IgD-negative memory B cell (primary cell): ENCODE measurements at regions not wholly inside any gene's neighbourhood (a gene's known extent, or its start where the extent isn't known, plus 50 kb on each side); places are given as distances from the start of the nearest gene placed in this dataset.
"Not testable (repeated sequence)": the region's sequence is repeated elsewhere in the genome, so short reads cannot be mapped to it uniquely, and the experiment has no call there.

Experiments
- H3K27ac Mint-ChIP-seq, 3 donors: one replicate each; pipeline ENCODE4 v1.8.0; 2020 to 2022; ENCODE audit warnings: mild to moderate bottlenecking in 3 of 3, mixed read lengths in 3 of 3, moderate library complexity in 1 of 3
- H3K27me3 Mint-ChIP-seq: one replicate; pipeline ENCODE4 v1.8.0; 2021; ENCODE audit warnings: mixed read lengths
- H3K36me3 Mint-ChIP-seq: one replicate; pipeline ENCODE4 v1.8.0; 2020; ENCODE audit warnings: mild to moderate bottlenecking, mixed read lengths
- H3K4me1 Mint-ChIP-seq, 3 donors: one replicate each; pipeline ENCODE4 v1.8.0; 2020 to 2022; ENCODE audit warnings: mixed read lengths in 3 of 3, mild to moderate bottlenecking in 1 of 3
- H3K4me3 Mint-ChIP-seq, 4 donors: one replicate each; pipeline ENCODE4 v1.8.0; 2020 to 2022; ENCODE audit warnings: mild to moderate bottlenecking in 4 of 4, mixed read lengths in 4 of 4, moderate library complexity in 3 of 4
- H3K9me3 Mint-ChIP-seq, 3 donors: one replicate each; pipeline ENCODE4 v1.8.0; 2020 to 2021; ENCODE audit warnings: mixed read lengths in 3 of 3, mild to moderate bottlenecking in 1 of 3

DNA sequence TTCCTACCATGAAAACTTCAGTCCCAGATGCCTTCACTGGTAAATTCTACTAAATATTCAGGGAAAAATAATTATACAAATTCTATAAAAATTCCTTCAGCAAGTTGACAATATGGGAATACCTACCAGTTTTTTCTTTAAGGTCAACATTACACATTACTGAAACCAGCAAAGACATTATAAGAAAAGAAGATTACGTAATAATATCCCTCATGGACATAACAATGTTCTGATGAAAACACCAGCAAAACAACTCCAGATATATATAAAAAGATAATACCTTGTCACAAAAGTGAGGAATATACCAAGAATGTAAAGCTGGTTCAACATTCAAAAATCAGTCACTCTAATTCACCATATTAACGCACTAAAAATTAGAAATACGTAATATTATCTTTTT is 507.9 kb downstream of the DMRTA1 start:
- H3K4me3 Mint-ChIP-seq = no peak overlapping the region
- H3K36me3 Mint-ChIP-seq = no peaks in the 10 kb centered on the region
- no peaks in the 10 kb centered on the region for H3K4me1 Mint-ChIP-seq
- peaks cover 3 to 16% (median 6%) of the 10 kb centered on the region in 3 donors for H3K9me3 Mint-ChIP-seq
- H3K27ac Mint-ChIP-seq = no peak overlapping the region
- no peaks in the 10 kb centered on the region for H3K27me3 Mint-ChIP-seq

DNA sequence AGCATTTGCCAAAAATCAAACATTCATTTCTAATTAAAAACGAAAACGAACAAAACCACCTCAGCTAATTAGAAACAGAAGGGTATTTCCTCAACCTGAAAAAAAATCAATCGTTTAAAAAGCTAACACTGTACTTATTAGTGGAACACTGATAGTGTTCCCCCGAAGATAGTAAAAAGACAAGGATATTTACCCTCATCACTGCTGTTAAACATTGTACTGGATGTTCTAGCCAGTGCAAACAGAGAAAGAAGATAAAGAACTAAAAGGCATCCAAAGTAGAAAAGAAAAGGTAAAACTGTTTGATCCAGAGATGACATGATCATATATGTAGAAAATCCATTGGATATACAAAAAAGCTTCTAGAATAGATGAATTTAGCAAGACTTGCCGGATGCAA is 508.3 kb downstream of the DMRTA1 start:
- no peak overlapping the region for H3K27ac Mint-ChIP-seq
- H3K36me3 Mint-ChIP-seq = no peaks in the 10 kb centered on the region
- no peaks in the 10 kb centered on the region for H3K27me3 Mint-ChIP-seq
- H3K9me3 Mint-ChIP-seq = peaks cover 3 to 16% (median 6%) of the 10 kb centered on the region in 3 donors
- H3K4me3 Mint-ChIP-seq = no peak overlapping the region
- no peaks in the 10 kb centered on the region for H3K4me1 Mint-ChIP-seq

DNA sequence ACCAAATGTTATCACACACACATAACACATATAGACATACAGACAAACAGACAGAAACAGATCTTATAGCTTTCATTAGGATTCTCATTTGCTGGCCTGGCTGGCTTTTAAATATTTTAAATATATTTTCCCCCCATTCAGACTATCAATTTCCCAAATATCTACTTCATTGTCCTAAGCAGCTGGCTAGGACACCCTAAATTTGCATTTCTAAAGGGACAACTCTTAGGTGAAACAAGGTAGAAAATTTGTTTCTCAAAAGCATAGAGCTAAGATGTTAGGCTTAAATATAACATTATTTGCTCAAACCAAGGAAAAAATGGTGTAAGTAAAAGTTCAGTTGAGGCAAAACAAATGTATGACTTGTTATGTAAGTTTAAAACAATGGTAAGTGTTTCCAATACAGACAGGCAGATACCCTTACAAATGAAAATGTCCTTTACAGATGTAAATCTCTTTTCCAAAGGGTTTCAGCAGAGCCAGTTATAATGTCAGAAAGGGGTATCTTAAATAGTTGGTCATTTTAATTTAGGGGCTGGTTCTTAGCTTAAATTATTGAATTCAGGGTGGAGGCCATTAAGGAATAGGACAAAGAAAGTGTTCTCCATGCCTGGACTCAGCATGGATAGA is 522.8 kb downstream of the DMRTA1 start:
- no peak overlapping the region for H3K4me3 Mint-ChIP-seq
- H3K27me3 Mint-ChIP-seq = no peaks in the 10 kb centered on the region
- peaks cover 0 to 3% (median 3%) of the 10 kb centered on the region in 3 donors for H3K9me3 Mint-ChIP-seq
- no peak overlapping the region for H3K27ac Mint-ChIP-seq
- no peaks in the 10 kb centered on the region for H3K4me1 Mint-ChIP-seq
- no peaks in the 10 kb centered on the region for H3K36me3 Mint-ChIP-seq

DNA sequence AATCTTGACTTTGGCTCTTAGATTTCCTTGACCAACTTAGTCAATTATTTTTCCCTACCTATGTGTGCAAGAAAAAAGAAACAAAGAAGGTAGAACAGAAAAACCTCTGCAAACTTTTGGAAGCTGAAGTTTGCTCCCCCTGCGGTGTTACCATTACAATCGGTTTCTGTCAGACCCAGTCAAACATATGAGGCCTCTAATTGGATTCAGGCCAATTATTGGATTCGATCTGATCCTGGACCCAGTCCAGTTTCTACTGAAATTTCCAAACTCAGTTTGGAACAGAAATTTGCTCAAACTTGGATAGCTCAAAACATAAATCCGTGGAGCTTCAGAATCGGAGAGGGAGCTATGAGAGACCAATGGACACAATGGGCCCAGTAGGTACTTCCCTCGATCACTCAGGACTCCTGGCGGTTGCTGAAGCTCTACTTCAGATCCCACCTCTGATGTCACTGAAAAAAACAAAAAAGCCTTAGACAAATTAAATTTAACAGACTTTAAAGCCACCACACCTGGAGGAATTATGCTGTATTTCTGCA is 523.9 kb downstream of the DMRTA1 start:
- no peaks in the 10 kb centered on the region for H3K27me3 Mint-ChIP-seq
- H3K27ac Mint-ChIP-seq = no peak overlapping the region
- H3K4me1 Mint-ChIP-seq = no peaks in the 10 kb centered on the region
- H3K36me3 Mint-ChIP-seq = no peaks in the 10 kb centered on the region
- H3K4me3 Mint-ChIP-seq = no peak overlapping the region
- peaks cover 0 to 6% (median 3%) of the 10 kb centered on the region in 3 donors for H3K9me3 Mint-ChIP-seq

DNA sequence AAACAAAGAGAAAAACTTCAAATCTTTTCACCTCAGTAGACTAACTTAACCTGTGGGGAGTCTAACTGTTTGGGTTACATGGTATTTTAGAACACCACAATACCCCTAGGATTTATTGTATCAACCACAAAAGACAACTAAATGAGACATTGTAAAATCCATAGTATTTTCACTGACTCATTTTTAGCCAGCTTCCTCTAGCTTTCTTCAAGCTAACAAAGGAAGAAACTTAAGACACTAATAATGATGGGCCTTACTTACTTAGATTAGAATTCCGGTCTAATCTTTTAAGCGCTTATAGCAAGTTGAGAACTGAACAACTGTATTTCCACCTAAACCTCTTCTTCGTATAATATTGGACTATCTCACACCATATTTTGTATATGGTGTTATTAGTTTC is 529.3 kb downstream of the DMRTA1 start:
- Mint-ChIP-seq H3K9me3 (peaks cover 0 to 6% (median 0%) of the 10 kb centered on the region in 3 donors), H3K4me3 (no peak overlapping the region), H3K27ac (no peak overlapping the region), H3K4me1 (no peaks in the 10 kb centered on the region), H3K27me3 (no peaks in the 10 kb centered on the region), H3K36me3 (no peaks in the 10 kb centered on the region)

DNA sequence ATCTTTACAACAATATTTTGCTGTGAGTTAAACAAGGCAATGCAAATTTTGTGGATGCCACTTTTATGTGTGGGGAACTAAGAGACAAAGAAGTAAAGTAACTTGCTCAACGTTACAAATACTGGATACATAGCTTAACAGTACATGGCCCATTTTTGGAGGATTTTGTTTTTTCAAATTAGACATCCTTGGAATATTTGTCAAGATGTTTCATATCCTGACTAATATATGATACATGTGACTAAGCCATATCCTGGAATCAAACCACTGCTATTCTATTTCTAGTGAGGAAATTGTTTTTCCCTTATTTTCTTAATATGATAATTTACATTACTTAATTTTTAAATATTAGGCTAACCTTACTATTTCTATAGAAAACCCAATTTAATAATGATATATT is 529.8 kb downstream of the DMRTA1 start:
- Mint-ChIP-seq H3K4me1 (no peaks in the 10 kb centered on the region), H3K27me3 (no peaks in the 10 kb centered on the region), H3K4me3 (no peak overlapping the region), H3K36me3 (no peaks in the 10 kb centered on the region), H3K27ac (no peak overlapping the region), H3K9me3 (peaks cover 0 to 6% (median 0%) of the 10 kb centered on the region in 3 donors)

DNA sequence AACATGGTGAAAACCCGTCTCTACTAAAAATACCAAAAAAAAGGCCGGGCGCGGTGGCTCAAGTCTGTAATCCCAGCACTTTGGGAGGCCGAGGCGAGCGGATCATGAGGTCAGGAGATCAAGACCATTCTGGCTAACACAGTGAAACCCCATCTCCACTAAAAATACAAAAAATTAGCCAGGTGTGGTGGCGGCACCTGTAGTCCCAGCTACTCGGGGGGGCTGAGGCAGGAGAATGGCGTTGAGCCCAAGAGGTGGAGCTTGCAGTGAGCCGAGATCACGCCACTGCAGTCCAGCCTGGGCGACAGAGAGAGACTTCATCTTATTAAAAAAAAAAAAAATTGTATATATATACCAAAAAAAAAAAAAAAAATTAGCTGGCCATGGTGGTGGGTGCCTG is 533.8 kb downstream of the DMRTA1 start:
- not testable (repeated sequence) for H3K27ac Mint-ChIP-seq, H3K4me1 Mint-ChIP-seq, H3K4me3 Mint-ChIP-seq, H3K36me3 Mint-ChIP-seq, H3K27me3 Mint-ChIP-seq
- H3K9me3 Mint-ChIP-seq = peaks cover 0 to 14% (median 1%) of the 10 kb centered on the region in 3 donors

DNA sequence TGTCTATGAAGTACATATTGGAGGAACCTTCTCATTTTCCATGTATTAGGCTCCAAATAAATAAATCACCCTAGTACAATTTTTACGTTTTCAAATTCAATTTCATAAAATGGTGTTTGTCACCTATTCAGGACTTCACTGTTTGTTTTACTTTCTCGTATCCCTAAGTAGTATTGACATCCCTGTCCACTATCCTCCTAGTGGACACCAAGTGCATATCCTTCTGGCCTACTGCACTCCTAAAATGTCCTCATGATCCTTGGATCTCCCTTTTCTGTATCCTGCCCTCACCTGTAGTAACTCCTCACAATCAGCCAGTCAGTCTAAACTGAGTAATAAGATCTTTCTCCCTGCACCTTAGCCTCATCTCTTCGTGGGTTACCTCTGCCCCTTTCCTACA is 539.9 kb downstream of the DMRTA1 start:
- Mint-ChIP-seq H3K4me3 (peak overlapping the region in 1 of 4 donors; percentile 15), H3K9me3 (peaks cover 5 to 25% (median 5%) of the 10 kb centered on the region in 3 donors), H3K27me3 (no peaks in the 10 kb centered on the region), H3K36me3 (no peaks in the 10 kb centered on the region), H3K27ac (no peak overlapping the region), H3K4me1 (peaks cover 0 to 1% (median 0%) of the 10 kb centered on the region in 3 donors)

DNA sequence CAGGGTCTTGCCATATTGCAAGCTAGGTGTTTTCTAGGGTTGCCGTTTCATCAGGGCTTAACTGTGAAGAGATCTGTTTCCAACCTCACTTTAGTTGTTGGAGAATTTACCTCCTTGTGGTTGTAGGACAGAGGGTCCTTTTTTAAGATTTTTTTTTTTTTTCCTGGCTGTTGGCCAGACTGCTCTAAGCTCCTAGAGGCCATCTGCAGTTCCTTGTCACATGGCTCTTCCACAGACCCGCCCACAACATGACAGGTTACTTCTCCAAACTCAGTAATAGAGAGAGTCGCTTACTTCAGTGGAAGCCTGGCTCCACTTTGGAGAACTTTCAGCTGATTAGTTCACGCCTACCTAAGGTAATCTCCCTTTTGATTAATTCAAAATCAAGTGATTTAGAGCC is 543.7 kb downstream of the DMRTA1 start:
- H3K36me3 Mint-ChIP-seq = no peaks in the 10 kb centered on the region
- H3K27ac Mint-ChIP-seq = no peak overlapping the region
- no peaks in the 10 kb centered on the region for H3K27me3 Mint-ChIP-seq

DNA sequence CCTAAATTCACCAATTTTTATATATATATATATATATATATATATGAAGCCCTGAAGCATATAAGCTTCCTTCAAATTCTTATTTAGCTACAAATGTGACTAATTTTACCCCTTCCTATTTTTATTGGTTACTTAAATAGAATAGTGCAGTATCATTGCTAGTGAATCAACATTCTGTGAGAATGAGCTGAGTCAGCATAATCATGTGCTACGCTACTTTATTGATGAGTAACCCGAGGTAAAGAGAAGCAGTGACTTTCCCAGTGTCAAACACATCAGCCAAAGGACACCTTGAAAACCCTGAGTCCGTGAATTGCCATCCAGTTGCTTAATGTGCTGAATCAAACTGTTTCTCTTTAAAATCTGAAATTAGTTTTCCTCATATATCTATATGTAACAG is 546.2 kb downstream of the DMRTA1 start:
- H3K27ac Mint-ChIP-seq = no peak overlapping the region
- peaks cover 2 to 16% (median 3%) of the 10 kb centered on the region in 3 donors for H3K9me3 Mint-ChIP-seq
- H3K27me3 Mint-ChIP-seq = no peaks in the 10 kb centered on the region
- H3K36me3 Mint-ChIP-seq = no peaks in the 10 kb centered on the region
- H3K4me1 Mint-ChIP-seq = no peaks in the 10 kb centered on the region
- H3K4me3 Mint-ChIP-seq = no peak overlapping the region

More for the DNA sequence above, 543.7 kb downstream of the DMRTA1 start:
- Mint-ChIP-seq H3K9me3 (peaks cover 4 to 21% (median 8%) of the 10 kb centered on the region in 3 donors), H3K4me1 (peaks cover 0 to 1% (median 0%) of the 10 kb centered on the region in 3 donors), H3K4me3 (no peak overlapping the region)

DNA sequence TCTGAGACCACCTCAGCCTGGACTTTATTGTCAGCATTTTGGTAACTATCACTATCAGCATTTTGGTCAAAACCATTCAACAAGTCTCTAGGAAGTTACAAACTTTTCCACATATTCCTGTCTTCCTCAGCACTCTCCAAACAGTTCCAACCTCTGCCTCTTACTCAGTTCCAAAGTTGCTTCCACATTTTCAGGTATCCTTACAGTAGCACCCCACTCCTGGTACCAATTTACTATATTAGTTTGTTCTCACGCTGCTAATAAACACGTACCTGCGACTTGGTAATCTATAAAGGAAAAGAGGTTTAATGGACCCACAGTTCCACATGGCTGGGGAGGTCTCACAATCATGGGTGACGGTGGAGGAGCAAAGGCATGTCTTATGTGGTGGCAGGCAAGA is 551.3 kb downstream of the DMRTA1 start:
- Mint-ChIP-seq H3K27ac (no peak overlapping the region), H3K9me3 (peaks cover 3 to 29% (median 11%) of the 10 kb centered on the region in 3 donors), H3K27me3 (no peaks in the 10 kb centered on the region), H3K4me1 (no peaks in the 10 kb centered on the region), H3K4me3 (no peak overlapping the region), H3K36me3 (no peaks in the 10 kb centered on the region)

DNA sequence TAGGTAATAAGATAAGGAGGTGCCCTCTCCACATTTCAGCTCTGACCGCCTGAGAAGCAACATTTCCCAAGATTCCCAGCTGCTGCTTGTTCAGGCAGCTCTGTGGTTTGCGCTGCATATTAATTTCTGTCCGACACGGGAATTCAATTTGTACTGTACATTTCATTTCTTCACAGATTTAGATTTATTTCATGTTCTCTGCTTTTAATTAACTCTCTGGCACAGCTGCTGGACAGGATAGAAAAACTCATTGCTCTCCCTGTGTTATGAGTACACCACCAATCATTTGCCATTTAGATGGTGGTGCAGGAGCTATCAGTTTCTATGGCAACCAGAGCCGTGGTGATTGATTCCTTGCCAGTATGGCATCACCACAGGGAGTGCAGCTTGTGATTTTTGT is 558.5 kb downstream of the DMRTA1 start:
- H3K4me3 Mint-ChIP-seq = no peak overlapping the region
- no peak overlapping the region for H3K27ac Mint-ChIP-seq
- H3K9me3 Mint-ChIP-seq = peaks cover 3 to 7% (median 6%) of the 10 kb centered on the region in 3 donors
- no peaks in the 10 kb centered on the region for H3K36me3 Mint-ChIP-seq
- H3K27me3 Mint-ChIP-seq = no peaks in the 10 kb centered on the region
- no peaks in the 10 kb centered on the region for H3K4me1 Mint-ChIP-seq

DNA sequence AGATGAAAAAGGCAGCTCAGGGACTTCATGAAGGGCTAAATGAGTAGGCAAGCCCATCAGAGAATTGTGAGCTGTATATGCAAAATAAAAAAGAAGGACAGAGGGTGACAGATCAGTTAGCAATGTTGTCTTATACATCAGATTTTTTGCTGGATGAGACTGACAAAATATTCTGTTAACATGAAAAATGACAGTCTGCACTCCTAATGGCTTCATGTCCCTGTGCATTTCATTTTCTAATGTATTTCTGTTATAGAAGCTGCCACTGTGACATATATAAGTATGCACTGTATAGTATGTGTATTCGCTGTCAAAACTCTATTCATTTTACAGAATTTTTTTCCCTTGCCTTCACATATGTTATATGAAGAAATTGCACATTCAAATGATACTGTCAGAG is 559.5 kb downstream of the DMRTA1 start:
- H3K4me3 Mint-ChIP-seq = no peak overlapping the region
- H3K36me3 Mint-ChIP-seq = no peaks in the 10 kb centered on the region
- H3K27ac Mint-ChIP-seq = no peak overlapping the region
- H3K27me3 Mint-ChIP-seq = no peaks in the 10 kb centered on the region
- H3K9me3 Mint-ChIP-seq = peaks cover 0 to 7% (median 2%) of the 10 kb centered on the region in 3 donors
- no peaks in the 10 kb centered on the region for H3K4me1 Mint-ChIP-seq

DNA sequence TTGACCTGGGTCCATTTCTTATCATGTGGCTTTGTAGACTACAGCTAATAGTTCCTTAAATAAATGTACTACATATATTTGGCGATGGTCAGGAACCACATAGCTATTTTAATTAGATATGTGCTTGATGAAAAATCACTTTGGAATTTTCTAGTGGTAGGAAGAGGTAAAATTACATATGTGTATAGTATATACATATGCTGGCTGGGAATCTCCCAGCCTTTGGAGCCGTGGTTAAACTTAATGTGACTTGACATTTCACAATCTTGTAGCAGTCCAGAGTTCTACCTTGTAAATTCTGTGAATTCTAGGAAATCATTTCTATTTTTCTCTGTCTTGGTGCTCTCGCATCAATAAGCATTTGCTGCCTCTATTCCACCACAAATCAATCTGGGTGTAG is 565.0 kb downstream of the DMRTA1 start:
- Mint-ChIP-seq H3K4me1 (no peaks in the 10 kb centered on the region), H3K27me3 (no peaks in the 10 kb centered on the region), H3K27ac (no peak overlapping the region), H3K9me3 (peaks cover 0 to 2% (median 0%) of the 10 kb centered on the region in 3 donors), H3K36me3 (no peaks in the 10 kb centered on the region), H3K4me3 (no peak overlapping the region)

DNA sequence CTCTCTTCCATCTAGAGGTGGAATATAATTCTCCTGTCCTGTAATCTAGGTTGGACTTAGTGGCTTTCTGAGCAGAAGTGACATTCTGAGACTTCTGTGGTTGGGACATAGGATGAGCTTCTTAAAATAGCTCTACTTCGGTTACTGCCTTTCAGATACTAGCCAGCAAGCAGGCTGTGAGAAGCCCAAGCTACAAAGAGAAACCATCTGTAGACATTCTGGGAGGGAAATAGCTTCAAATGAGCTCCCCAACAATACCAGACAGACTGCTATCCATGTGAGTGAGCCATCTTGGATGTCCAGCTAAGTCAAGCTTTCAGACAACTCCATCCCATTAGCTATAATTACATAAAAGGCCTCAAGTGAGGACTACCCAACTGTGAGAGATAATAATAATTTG is 568.9 kb downstream of the DMRTA1 start:
- Mint-ChIP-seq H3K4me1 (no peaks in the 10 kb centered on the region), H3K9me3 (peaks cover 1 to 3% (median 2%) of the 10 kb centered on the region in 3 donors), H3K27me3 (no peaks in the 10 kb centered on the region), H3K4me3 (no peak overlapping the region), H3K27ac (no peak overlapping the region), H3K36me3 (no peaks in the 10 kb centered on the region)

DNA sequence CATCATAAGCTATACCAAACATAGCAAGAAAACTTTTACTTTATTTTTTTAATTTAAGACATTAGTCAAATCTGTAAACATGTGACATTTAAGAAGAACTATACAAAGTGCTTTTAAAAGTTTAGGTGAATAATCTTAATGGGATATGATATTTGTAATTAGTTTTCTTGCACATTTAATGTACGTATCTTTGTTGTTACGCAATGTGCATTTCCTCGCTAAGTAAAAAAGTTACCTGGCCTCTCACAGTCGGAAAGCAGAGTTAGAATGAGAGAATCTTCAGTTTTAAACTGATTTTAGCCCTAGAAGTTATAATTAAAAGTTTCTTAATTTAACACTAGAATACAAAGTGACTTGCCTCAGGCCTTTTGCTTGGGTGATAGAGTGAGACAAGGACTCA is 589.8 kb downstream of the DMRTA1 start:
- peaks cover 1 to 5% (median 3%) of the 10 kb centered on the region in 3 donors for H3K9me3 Mint-ChIP-seq
- H3K27me3 Mint-ChIP-seq = no peaks in the 10 kb centered on the region
- H3K4me3 Mint-ChIP-seq = no peak overlapping the region
- no peak overlapping the region for H3K27ac Mint-ChIP-seq
- no peaks in the 10 kb centered on the region for H3K36me3 Mint-ChIP-seq
- H3K4me1 Mint-ChIP-seq = no peaks in the 10 kb centered on the region
